GM23248 (cell line): ENCODE measurements at regions not wholly inside any gene's neighbourhood (a gene's known extent, or its start where the extent isn't known, plus 50 kb on each side); places are given as distances from the start of the nearest gene placed in this dataset.

Experiments used
- EZH2 ChIP-seq: fragments of 200-600 bp; sonication (generic); IDR thresholded peaks from 2 replicates; pipeline ENCODE4 v1.6.1; 2018; ENCODE audit warnings: antibody characterized with exemption, mild to moderate bottlenecking; ENCODE audit not compliant: insufficient read depth, poor library complexity, severe bottlenecking
- EZH2phosphoT487 ChIP-seq: fragments of 200-600 bp; sonication (generic); IDR thresholded peaks from 2 replicates; pipeline ENCODE4 v1.6.1; 2018; ENCODE audit warnings: antibody characterized with exemption, moderate library complexity, mild to moderate bottlenecking, low read depth; ENCODE audit not compliant: insufficient read depth

DNA sequence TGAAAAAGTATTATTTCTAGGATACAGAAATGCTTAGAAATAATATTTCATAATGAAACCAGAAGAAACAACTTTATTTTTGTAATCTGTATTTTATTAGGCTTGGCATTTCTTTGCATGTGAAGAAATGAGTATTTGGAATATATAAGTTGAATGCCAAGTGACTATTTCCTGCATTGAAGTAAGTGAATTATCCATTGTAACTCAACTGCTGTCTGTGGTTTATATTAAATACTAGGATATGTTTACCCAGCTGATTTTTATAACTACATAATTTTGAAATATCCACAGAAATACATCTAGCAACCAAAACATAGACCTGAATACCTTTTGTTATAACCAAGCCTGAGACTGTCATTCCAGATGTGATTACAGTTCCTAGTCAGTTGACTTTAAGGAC is 207.6 kb downstream of the THBS2 start:
- TF ChIP-seq EZH2 (no peak), EZH2phosphoT487 (no peak)
